K562 (cell line): ENCODE measurements at regions not wholly inside any gene's neighbourhood (a gene's known extent, or its start where the extent isn't known, plus 50 kb on each side); places are given as distances from the start of the nearest gene placed in this dataset.

Experiments used
- ATAC-seq: fragments of 200-7000 bp; cut with Tn5 transposase; 3 replicates; pipeline ENCODE4 v1.9.1; 2020; ENCODE audit warnings: moderate library complexity
- BruUV-seq: library from RNA; stranded (reverse); fragments of 400-500 nt; replicated peaks from 2 replicates; lab custom pipeline; 2021; lab: Mats Ljungman, UMichigan
- CTCF ChIA-PET: fragments of 300-600 bp; formaldehyde crosslinking; extraction: SDS; loops from one replicate; lab custom pipeline; 2021; ENCODE audit warnings: low intra/inter-chr PET ratio; lab: Yijun Ruan, JAX
- POLR2A ChIA-PET: fragments of 300-600, 350-650 bp; sonication (Branson Sonifier 250); formaldehyde crosslinking; extraction: SDS; loops from one replicate; lab custom pipeline; 2021; ENCODE audit warnings: antibody characterized with exemption, inconsistent platforms; lab: Yijun Ruan, JAX
- DNase-seq, 4 experiments: peaks; one replicate each; pipeline versions ENCODE4 v3.0.0 to v3.0.0-alpha.2; 2011 to 2018; ENCODE audit warnings: low spot score in 3 of 4, mixed read lengths in 3 of 4; ENCODE audit errors: extremely low read depth in 1 of 4
- FAIRE-seq: peaks from 2 replicates; lab custom pipeline; 2011; peaks lifted over from hg19 to GRCh38; lab: Jason Lieb, UNC
- H2AFZ ChIP-seq: 2 replicates; pipeline ENCODE4 v1.6.0; 2011; ENCODE audit warnings: low read depth, low read length, control low read depth, inconsistent platforms
- H3K27ac ChIP-seq: fragments of 200-600 bp; 3 replicates; pipeline ENCODE4 v1.8.0; 2011; ENCODE audit warnings: low read depth, mild to moderate bottlenecking, control low read depth, inconsistent platforms, low read length, moderate library complexity, mixed read lengths; ENCODE audit errors: extremely low read depth
- H3K27me3 ChIP-seq, 2 experiments: fragments of 300-600 bp in 1 of 2; 2 replicates in 1 of 2; 3 replicates in 1 of 2; pipeline versions ENCODE4 v1.6.0 to v1.8.0; 2011; ENCODE audit warnings: inconsistent platforms in 2 of 2, low read length in 2 of 2, mild to moderate bottlenecking in 1 of 2, mixed read lengths in 1 of 2, moderate library complexity in 1 of 2; ENCODE audit not compliant: control insufficient read depth in 2 of 2, insufficient read depth in 2 of 2
- H3K36me3 ChIP-seq: fragments of 300-600 bp; 3 replicates; pipeline ENCODE4 v1.8.0; 2011; ENCODE audit warnings: mild to moderate bottlenecking, low read length, inconsistent platforms; ENCODE audit not compliant: control insufficient read depth, insufficient read depth
- H3K4me1 ChIP-seq, 2 experiments: fragments of 200-600 bp in 1 of 2; replicated peaks in 1 of 2; 2 replicates in 1 of 2; 3 replicates in 1 of 2; pipeline versions ENCODE4 v1.5.1 to v1.8.0; 2011; ENCODE audit warnings: inconsistent platforms in 2 of 2, low read length in 2 of 2, mild to moderate bottlenecking in 1 of 2, mixed read lengths in 1 of 2, moderate library complexity in 1 of 2; ENCODE audit not compliant: control insufficient read depth in 2 of 2, insufficient read depth in 2 of 2
- H3K4me2 ChIP-seq: 2 replicates; pipeline ENCODE4 v1.6.1; 2011; ENCODE audit warnings: low read length, control low read depth, inconsistent platforms, mixed read lengths; ENCODE audit not compliant: insufficient read depth
- H3K4me3 ChIP-seq: fragments of 200-600 bp; sonication (generic), shearing (Covaris generic); 2 replicates; pipeline ENCODE4 v1.5.1; 2016; ENCODE audit warnings: control low read depth, inconsistent platforms
- H3K79me2 ChIP-seq: fragments of 200-600 bp; 3 replicates; pipeline ENCODE4 v1.8.0; 2011; ENCODE audit warnings: low read length, inconsistent platforms; ENCODE audit not compliant: control insufficient read depth, insufficient read depth
- H3K9ac ChIP-seq, 2 experiments: 2 replicates each; pipeline versions ENCODE4 v1.6.0 to v1.6.1; 2011; ENCODE audit warnings: low read depth in 2 of 2, low read length in 2 of 2, control low read depth in 1 of 2, inconsistent platforms in 1 of 2, mild to moderate bottlenecking in 1 of 2, mixed read lengths in 1 of 2; ENCODE audit not compliant: insufficient read depth in 1 of 2
- H3K9me1 ChIP-seq: one replicate; pipeline ENCODE4 v1.6.0; 2011; ENCODE audit warnings: inconsistent platforms, mild to moderate bottlenecking, low read length, moderate library complexity; ENCODE audit not compliant: control insufficient read depth, insufficient read depth
- H3K9me3 ChIP-seq: replicated peaks from 2 replicates; pipeline ENCODE4 v1.5.1; 2011; ENCODE audit warnings: low read depth, low read length, inconsistent platforms; ENCODE audit not compliant: control insufficient read depth, insufficient read depth
- H4K20me1 ChIP-seq: replicated peaks from 2 replicates; pipeline ENCODE4 v1.6.1; 2011; ENCODE audit warnings: low read length, inconsistent platforms, mixed read lengths; ENCODE audit not compliant: control insufficient read depth, insufficient read depth
- CBX3 ChIP-seq, 2 experiments: IDR thresholded peaks; 1 replicate in 1 of 2; 2 replicates in 1 of 2; pipeline ENCODE4 v1.6.1; 2012; ENCODE audit warnings: inconsistent platforms in 2 of 2, low read length in 2 of 2, borderline replicate concordance in 1 of 2, control low read depth in 1 of 2
- CCNT2 ChIP-seq: IDR thresholded peaks from 2 replicates; pipeline ENCODE4 v1.6.1; 2011; ENCODE audit warnings: borderline replicate concordance, low read depth, mild to moderate bottlenecking, moderate library complexity, mixed read lengths, low read length; ENCODE audit not compliant: insufficient read length; ENCODE audit errors: extremely low read depth
- DACH1 ChIP-seq: fragments of 450-650 bp; IDR thresholded peaks from 2 replicates; pipeline ENCODE4 v1.6.1; 2018; ENCODE audit not compliant: partially characterized antibody
- NR3C1 ChIP-seq: sonication (generic); formaldehyde crosslinking; IDR thresholded peaks from 2 replicates; pipeline ENCODE4 v1.8.1; 2022; ENCODE audit warnings: missing genetic modification reagents
- POU5F1 ChIP-seq: fragments of 150-350 bp; IDR thresholded peaks from 2 replicates; pipeline ENCODE4 v1.6.1; 2014; ENCODE audit warnings: borderline replicate concordance, low read length, low read depth, mild to moderate bottlenecking; ENCODE audit not compliant: partially characterized antibody
- WGBS: fragments of 100-300 bp; shearing (Covaris generic); methylation state at CpG from one replicate; pipeline ENCODE4 v1.1.6; 2016; ENCODE audit warnings: low coverage, mixed read lengths; ENCODE audit not compliant: insufficient coverage; ENCODE audit errors: missing lambda C conversion rate; 5-methylcytosine and 5-hydroxymethylcytosine counted together
- in situ Hi-C: fragments of 300-500 bp; cut with MboI; formaldehyde crosslinking; loops from 4 replicates; pipeline ENCODE4 v1.15.0; 2018; ENCODE audit warnings: inconsistent platforms, mixed read lengths
- intact Hi-C: fragments of 100-400 bp; cut with micrococcal nuclease; formaldehyde crosslinking; loops from 2 replicates; pipeline ENCODE4 v1.14.2; 2022

DNA sequence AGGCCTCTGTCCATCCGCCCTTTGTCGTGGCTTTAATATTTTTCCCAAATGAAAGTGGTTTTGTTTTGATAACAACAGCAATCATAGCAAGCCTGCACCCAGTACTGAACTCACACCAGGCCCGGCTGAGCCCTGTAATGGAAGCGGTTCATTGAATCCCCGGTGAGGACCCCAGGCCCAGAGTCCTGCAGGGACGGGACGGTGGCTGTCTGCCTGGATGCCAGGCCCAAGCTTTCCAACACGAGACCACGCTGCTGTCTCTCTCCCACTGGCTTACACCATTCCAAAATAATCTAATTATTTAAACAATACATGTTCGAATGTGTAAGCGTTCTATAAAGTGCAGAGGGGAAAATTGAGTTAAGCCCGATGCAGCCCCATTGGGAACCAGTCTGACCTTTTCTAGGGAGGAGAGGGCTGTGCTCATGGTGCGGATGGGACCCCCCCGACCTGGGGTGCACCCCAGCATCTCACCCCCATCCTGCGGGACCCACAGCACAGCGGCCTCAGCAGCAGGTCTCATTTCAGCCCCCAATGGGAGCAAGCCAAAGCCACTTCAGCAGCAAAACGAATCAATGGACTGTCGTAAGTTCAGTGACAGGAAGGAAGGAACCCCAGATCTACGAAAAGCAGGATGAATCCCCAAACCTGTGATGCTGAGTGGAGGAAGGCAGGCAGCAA lies 1046.9 kb downstream of the BRD1 start (continued):
- no peak for TF ChIP-seq POU5F1
- no peak for TF ChIP-seq CCNT2
- no peak for TF ChIP-seq CBX3 (IDR thresholded peaks at IDR 0.05; ENCODE audit: borderline replicate concordance in 1 of 2, low read length in 2 of 2)

GRCh38 chr22:48779661-48780596 lies 1047.7 kb downstream of the BRD1 start:
- in situ Hi-C loops = no loop called here

More at GRCh38 chr22:48779661-48780596, 1047.7 kb downstream of the BRD1 start:
- Histone ChIP-seq H4K20me1 (no peaks in the 10 kb centered on the region), H3K9me3 (no peaks in the 10 kb centered on the region), H3K36me3 (no peaks in the 10 kb centered on the region), H3K9ac (no peak overlapping the region), H3K4me2 (no peak overlapping the region), H3K79me2 (no peaks in the 10 kb centered on the region), H2AFZ (no peak overlapping the region), H3K27ac (no peak overlapping the region), H3K4me1 (no peaks in the 10 kb centered on the region), H3K9me1 (no peaks in the 10 kb centered on the region), H3K27me3 (peaks cover 0 to 6% of the 10 kb centered on the region in 2 experiments; a peak in 1 of 5 replicates), H3K4me3 (no peak overlapping the region)
- no peak for TF ChIP-seq DACH1
- no peak for TF ChIP-seq NR3C1 (CRISPR knock-in tag)
- CTCF ChIA-PET = no interaction called here
- 1% methylated on average over 12 of the region's 29 CpGs for WGBS
- FAIRE-seq (no peak), DNase-seq (no peak), ATAC-seq (no peak)
- BruUV-seq = no TSS peak
- POLR2A ChIA-PET = no interaction called here
- intact Hi-C loops = no loop called here
